Peyer's patch (tissue), 4 donors: ENCODE measurements at regions not wholly inside any gene's neighbourhood (a gene's known extent, or its start where the extent isn't known, plus 50 kb on each side); places are given as distances from the start of the nearest gene placed in this dataset.

Source experiments
- POLR2A ChIP-seq, 2 donors: fragments of 450-650 bp; IDR thresholded peaks; one replicate each; pipeline ENCODE4 v1.5.1; 2017; ENCODE audit warnings: antibody characterized with exemption in 2 of 2, mild to moderate bottlenecking in 2 of 2, moderate library complexity in 2 of 2
- TF ChIP-seq, protein P1 (sequence below), 6 experiments: fragments of 450-650 bp in 4 of 6; fragments of 200-600 bp in 2 of 6; sonication (generic) in 1 of 6; IDR thresholded peaks; one replicate each; pipeline ENCODE4 v1.5.1; 2017 to 2019; ENCODE audit warnings: antibody characterized with exemption in 6 of 6, mild to moderate bottlenecking in 3 of 6, moderate library complexity in 1 of 6

DNA sequence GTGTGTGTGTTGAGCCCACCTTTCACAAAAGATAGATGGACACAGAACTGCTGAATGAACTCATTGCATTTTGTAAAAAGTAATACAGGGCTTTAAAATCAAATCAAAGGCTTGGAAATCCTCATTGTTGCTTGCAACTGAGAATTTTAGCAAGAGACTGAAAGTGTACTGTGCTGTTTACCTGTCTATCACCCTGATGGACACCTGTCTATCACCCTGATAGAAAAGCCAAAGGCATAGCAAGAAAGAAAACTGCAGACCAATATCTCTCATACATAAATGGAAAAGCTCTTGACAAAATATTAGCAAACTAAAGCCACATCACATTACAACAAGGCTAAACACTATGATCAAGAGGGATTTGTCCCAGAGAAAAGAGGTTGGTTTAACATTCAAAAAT is 107.5 kb upstream of the TMEM18 start:
- TF ChIP-seq POLR2A (IDR thresholded peaks at IDR 0.05), result no peak
- TF ChIP-seq, protein P1, sequence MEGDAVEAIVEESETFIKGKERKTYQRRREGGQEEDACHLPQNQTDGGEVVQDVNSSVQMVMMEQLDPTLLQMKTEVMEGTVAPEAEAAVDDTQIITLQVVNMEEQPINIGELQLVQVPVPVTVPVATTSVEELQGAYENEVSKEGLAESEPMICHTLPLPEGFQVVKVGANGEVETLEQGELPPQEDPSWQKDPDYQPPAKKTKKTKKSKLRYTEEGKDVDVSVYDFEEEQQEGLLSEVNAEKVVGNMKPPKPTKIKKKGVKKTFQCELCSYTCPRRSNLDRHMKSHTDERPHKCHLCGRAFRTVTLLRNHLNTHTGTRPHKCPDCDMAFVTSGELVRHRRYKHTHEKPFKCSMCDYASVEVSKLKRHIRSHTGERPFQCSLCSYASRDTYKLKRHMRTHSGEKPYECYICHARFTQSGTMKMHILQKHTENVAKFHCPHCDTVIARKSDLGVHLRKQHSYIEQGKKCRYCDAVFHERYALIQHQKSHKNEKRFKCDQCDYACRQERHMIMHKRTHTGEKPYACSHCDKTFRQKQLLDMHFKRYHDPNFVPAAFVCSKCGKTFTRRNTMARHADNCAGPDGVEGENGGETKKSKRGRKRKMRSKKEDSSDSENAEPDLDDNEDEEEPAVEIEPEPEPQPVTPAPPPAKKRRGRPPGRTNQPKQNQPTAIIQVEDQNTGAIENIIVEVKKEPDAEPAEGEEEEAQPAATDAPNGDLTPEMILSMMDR (IDR thresholded peaks at IDR 0.05), result no peak
